IPS-18a (cell line): ENCODE measurements at regions not wholly inside any gene's neighbourhood (a gene's known extent, or its start where the extent isn't known, plus 50 kb on each side); places are given as distances from the start of the nearest gene placed in this dataset.

ENCODE experiments used
- H3K27ac ChIP-seq: one replicate; pipeline ENCODE4 v1.5.1; 2013; ENCODE audit warnings: low read length
- H3K27me3 ChIP-seq: one replicate; pipeline ENCODE4 v1.6.1; 2013; ENCODE audit warnings: mild to moderate bottlenecking, low read length; ENCODE audit not compliant: control insufficient read depth, insufficient read depth
- H3K36me3 ChIP-seq: one replicate; pipeline ENCODE4 v1.6.1; 2013; ENCODE audit warnings: low read depth, low read length; ENCODE audit not compliant: control insufficient read depth
- H3K4me1 ChIP-seq: one replicate; pipeline ENCODE4 v1.6.1; 2013; ENCODE audit warnings: low read depth, low read length; ENCODE audit not compliant: control insufficient read depth
- H3K4me3 ChIP-seq: one replicate; pipeline ENCODE4 v1.5.1; 2013; ENCODE audit warnings: low read length
- H3K9ac ChIP-seq: one replicate; pipeline ENCODE4 v1.6.1; 2013; ENCODE audit warnings: mild to moderate bottlenecking, low read length, moderate library complexity
- H3K9me3 ChIP-seq: one replicate; pipeline ENCODE4 v1.6.1; 2013; ENCODE audit warnings: low read depth, low read length; ENCODE audit not compliant: control insufficient read depth

DNA sequence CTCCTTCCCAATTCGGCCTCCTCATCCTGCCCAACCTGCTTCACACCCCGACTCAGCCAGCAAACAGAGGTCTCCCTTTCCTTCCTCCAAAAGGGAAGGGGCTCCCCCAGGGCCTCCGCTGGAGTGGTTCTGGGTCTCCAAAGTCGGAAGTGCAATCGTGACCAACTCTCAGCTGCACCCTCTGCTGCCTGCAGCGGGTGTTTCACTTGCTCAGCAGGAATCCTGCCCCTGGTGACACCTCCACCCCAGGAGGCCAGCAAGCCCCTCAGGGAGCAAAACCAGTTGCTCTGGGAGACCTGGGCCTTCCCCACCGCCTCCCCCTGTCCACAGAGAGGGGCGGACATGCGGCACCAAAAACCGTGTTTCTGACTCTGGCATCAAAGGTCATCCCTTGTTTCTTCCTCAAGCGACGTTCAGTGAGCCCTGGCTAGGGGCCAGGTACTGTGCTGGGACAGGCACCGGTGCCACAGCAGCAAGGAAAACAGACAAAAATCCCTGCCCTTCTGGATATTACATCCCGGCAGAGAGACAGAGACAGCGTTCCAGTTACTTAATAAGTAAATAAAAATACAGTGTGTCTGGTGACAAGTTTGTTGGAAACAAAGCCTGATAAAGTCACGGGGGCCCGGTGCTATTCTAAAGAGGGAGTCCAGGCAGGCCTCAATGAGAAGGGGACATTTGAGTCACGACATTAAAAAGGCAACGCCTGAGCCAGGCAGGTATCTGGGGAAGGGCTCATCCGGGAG, 219.0 kb downstream of the BMP7 start:
- H3K36me3 ChIP-seq = no peaks in the 10 kb centered on the region
- no peak overlapping the region for H3K27ac ChIP-seq
- H3K9me3 ChIP-seq = no peaks in the 10 kb centered on the region
- H3K4me3 ChIP-seq = no peak overlapping the region
- H3K4me1 ChIP-seq = no peaks in the 10 kb centered on the region
- no peaks in the 10 kb centered on the region for H3K27me3 ChIP-seq
- H3K9ac ChIP-seq = no peak overlapping the region

DNA sequence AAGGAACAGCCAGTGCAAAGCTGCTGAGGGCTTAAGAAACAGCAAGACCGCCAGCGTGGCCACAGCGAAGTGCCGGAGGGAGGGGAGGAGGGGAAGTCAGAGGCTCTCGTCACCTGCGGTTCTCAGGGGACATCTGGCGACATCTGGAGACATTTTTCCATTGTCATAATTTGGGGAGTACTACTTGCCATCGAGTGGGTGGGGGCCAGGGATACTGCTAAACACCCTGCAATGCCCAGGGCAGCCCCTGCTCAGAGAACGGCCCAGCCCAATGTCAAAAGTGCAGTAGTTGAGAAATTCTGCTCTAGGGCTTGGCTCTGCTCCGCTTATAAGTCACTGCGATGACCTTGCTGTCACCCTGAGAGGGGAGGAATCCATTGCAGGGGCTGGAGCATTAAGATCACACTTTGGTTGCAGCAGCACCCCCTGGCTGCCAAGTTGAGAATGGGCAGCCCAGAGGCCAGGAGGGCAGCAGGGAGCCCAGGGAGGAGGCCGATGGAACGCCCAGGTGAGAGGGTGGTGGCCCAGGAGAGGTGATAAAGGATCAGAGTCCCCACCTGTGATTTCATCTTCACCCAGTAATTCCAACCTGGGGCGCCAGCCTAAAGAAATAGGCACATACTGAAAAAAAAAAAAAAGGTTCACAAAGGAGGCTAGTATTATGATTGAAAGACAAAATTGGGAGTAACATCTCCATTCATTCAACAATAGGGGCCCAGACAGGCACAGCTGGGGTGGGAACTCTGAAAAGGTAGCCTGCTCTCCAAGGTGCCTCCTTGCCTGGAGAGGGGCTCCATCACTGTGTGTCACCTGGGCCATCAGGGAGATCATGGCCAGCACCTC, 218.2 kb downstream of the BMP7 start:
- Histone ChIP-seq H3K36me3 (no peaks in the 10 kb centered on the region), H3K27ac (no peak overlapping the region), H3K27me3 (no peaks in the 10 kb centered on the region), H3K9me3 (no peaks in the 10 kb centered on the region), H3K9ac (no peak overlapping the region), H3K4me3 (no peak overlapping the region), H3K4me1 (no peaks in the 10 kb centered on the region)

DNA sequence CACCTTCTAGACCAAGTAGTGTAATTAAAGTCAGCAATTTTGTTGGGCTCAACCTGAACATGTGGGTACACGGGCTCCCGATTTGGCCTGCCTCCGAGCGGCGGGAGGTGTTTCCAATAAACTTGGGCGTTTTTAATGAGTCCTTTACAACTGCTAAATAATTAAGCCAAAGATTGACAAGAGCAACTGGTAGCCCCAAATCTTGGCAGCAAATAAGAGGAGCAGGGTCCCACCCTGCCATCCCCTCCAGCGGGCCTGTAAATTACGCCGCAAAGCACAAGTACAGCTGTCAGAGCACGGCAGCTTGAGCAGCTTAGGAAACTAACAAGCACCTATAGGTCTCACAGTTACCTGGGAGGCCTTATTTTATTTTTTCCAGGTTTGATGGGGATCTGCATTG, 217.1 kb downstream of the BMP7 start:
- no peak overlapping the region for H3K4me3 ChIP-seq
- no peak overlapping the region for H3K9ac ChIP-seq
- no peak overlapping the region for H3K27ac ChIP-seq
- H3K4me1 ChIP-seq = no peaks in the 10 kb centered on the region
- no peaks in the 10 kb centered on the region for H3K36me3 ChIP-seq
- H3K9me3 ChIP-seq = no peaks in the 10 kb centered on the region
- no peaks in the 10 kb centered on the region for H3K27me3 ChIP-seq

DNA sequence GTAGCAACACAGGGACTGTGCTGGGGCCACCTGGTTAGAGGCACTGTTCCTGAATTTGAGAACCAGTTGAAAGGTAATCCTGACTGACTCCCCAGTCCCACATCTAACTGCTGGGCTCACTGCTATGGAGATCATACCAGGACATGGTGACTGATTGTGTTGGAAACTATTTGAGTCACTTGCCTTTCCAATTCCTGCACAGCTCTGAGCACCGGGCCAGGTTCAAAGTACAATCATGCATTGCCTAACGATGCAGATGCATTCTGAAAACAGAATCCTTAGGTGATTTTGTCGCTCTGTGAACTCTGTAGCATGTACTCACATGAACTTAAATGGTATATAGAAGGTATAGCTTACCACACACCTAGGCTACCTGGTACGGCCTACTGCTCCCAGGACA, 215.3 kb downstream of the BMP7 start:
- H3K27me3 ChIP-seq = no peaks in the 10 kb centered on the region
- H3K36me3 ChIP-seq = no peaks in the 10 kb centered on the region
- no peaks in the 10 kb centered on the region for H3K9me3 ChIP-seq
- no peak overlapping the region for H3K27ac ChIP-seq
- no peaks in the 10 kb centered on the region for H3K4me1 ChIP-seq
- no peak overlapping the region for H3K9ac ChIP-seq
- no peak overlapping the region for H3K4me3 ChIP-seq

DNA sequence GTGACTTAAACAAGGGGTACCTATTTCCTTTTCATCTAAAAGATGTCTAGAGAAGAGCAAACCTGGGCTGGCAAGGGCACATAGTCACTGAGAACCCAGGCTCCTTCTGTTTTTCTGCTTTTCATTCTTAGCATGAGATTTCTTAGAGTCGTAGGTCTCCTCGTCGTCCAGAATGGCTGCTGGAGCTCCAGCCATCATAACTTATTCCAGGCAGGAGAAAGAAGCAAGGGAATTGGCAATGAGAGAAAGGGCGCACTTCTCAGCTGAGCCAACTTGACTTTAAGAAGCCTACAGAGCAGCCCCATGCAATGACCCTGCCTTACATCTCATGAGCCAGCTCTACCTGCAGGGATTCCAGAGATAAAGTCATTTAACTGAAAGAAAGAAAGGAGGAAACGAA, 213.4 kb downstream of the BMP7 start:
- Histone ChIP-seq H3K9ac (no peak overlapping the region), H3K4me1 (no peaks in the 10 kb centered on the region), H3K9me3 (no peaks in the 10 kb centered on the region), H3K36me3 (no peaks in the 10 kb centered on the region), H3K27ac (no peak overlapping the region), H3K4me3 (no peak overlapping the region), H3K27me3 (no peaks in the 10 kb centered on the region)

DNA sequence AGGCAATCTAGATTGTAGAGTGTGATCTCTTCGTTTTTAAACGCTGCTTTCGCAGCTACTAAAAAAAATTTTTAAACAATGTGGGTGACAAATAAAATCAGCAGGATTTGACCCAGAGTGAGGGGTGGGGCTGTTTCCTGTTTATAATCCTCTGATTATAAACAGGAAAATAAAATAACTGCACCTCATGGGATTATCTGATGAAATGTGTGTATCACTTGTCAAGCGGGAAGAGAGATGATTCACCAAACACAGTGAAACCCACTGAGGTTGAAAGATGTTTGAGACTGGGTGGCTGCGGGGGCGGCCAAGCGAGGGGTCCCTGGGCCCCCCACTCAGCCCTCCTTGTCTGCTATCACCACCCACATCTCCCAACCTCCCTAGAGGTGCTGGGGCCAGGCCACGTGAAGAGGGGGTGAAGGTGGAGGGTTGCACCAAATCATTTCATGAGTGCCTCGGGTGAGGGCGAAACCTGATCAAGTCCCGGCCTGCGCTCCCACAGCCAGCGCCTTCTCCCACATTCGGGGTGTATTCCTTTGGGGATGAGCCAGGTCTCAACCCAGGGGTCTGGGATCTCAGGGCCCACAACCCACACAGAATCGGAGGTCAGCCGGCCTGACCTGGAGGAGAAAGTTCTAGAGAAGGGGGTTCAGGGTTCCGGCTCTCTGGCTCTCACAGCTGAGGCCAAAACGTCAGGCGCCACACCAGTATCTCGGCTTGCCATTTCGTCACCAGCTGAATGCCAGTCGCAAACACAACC, 212.5 kb downstream of the BMP7 start:
- Histone ChIP-seq H3K9ac (no peak overlapping the region), H3K9me3 (no peaks in the 10 kb centered on the region), H3K4me1 (no peaks in the 10 kb centered on the region), H3K27me3 (no peaks in the 10 kb centered on the region), H3K27ac (no peak overlapping the region), H3K36me3 (no peaks in the 10 kb centered on the region), H3K4me3 (no peak overlapping the region)

DNA sequence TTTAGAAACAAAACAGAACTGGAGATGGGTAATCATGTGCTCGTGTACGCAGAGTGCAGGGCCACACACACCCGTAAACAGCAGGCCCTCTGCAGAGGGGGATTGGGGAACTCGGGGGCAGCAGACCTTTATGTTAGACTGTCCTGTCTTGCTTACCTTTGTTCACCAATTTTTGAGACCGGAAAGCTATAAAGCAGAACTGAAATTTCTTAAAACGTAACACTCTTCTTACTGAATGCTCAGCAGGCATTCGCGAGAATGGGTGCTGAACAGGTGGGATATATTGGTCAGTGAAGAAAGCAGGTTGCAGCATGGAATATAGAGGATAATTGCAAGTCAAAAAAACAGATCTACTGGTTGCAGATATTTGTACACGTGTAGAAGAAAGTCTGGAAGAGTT, 211.1 kb downstream of the BMP7 start:
- H3K27ac ChIP-seq = no peak overlapping the region
- no peaks in the 10 kb centered on the region for H3K27me3 ChIP-seq
- no peaks in the 10 kb centered on the region for H3K4me1 ChIP-seq
- no peaks in the 10 kb centered on the region for H3K9me3 ChIP-seq
- H3K9ac ChIP-seq = no peak overlapping the region
- H3K4me3 ChIP-seq = no peak overlapping the region
- no peaks in the 10 kb centered on the region for H3K36me3 ChIP-seq

DNA sequence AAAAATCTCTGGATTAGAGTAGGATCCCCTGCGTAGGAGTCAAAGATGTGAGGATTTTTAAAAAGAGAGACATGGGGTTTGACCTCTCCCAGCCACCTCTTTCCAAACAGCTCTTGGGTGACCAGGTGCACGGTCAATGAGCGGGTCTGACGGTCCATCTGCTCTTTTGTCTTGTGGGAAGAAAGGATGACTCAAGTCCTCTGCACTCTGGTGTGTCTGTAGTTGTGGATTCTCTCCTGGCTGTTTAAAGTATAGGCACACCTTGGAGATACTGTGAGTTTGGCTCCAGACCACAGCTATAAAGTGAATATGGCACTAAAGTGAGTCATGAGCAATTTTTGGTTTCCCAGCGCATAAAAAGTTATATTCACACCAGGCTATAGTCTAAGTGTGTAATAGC, 209.8 kb downstream of the BMP7 start:
- Histone ChIP-seq H3K36me3 (no peaks in the 10 kb centered on the region), H3K4me1 (no peaks in the 10 kb centered on the region), H3K4me3 (no peak overlapping the region), H3K9me3 (no peaks in the 10 kb centered on the region), H3K27ac (no peak overlapping the region), H3K27me3 (no peaks in the 10 kb centered on the region), H3K9ac (no peak overlapping the region)

DNA sequence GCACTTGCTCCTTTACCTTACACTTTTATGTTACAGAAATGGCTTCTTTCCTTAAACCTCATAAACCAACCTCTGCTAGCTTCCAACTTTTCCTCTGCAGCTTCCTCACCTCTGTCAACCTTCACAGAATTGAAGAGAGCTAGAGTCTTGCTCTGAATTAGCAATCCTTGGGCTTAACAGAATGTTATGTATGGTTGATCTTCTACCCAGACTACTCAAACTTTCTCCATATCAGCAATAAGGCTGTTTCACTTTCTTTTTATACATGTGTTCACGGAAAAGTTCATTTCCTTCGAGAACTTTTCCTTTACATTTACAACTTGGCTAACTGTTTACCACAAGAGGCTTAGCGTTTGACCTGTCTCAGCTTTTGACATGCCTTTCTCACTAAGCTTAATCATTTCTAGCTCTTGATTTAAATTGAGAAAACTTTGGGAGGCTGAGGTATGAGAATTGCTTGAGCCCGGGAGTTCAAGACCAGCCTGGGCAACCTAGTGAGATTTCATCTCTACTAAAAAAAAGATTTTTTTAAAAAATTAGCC, 207.3 kb downstream of the BMP7 start:
- H3K4me1 ChIP-seq = no peaks in the 10 kb centered on the region
- no peaks in the 10 kb centered on the region for H3K27me3 ChIP-seq
- H3K9ac ChIP-seq = no peak overlapping the region
- H3K9me3 ChIP-seq = no peaks in the 10 kb centered on the region
- H3K36me3 ChIP-seq = no peaks in the 10 kb centered on the region
- no peak overlapping the region for H3K4me3 ChIP-seq
- H3K27ac ChIP-seq = no peak overlapping the region

DNA sequence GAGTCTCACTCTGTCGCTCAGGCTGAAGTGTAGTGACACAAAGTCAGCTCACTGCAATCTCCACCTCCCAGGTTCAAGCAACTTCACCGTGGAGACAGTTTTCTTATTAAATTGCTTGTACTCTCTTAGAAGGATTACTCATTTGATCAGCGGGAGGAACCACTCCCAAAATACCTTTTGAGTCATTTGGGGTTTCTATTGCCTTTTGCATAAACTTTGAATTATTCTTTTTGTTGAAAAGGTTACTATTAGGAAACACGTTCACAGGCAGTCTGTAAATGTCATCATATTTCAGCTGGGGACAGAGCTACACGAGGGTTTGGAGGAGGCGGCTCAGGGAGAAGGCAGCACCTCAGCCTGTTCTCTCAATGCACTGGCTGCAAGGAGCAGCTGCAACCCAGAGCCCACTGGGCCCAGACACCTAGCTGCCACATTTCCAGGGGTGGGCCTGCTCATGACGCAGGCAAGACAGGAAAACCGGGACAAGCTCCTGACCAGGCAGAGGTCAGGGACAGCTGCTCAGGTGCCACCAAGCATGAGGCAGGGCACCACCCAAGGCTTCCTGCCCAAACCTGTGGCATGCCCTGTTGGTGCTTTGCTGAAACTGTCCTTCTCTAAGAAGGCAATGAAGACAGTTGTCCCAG, 205.9 kb downstream of the BMP7 start:
- H3K9ac ChIP-seq = no peak overlapping the region
- H3K27me3 ChIP-seq = no peaks in the 10 kb centered on the region
- no peaks in the 10 kb centered on the region for H3K36me3 ChIP-seq
- H3K9me3 ChIP-seq = no peaks in the 10 kb centered on the region
- H3K4me1 ChIP-seq = no peaks in the 10 kb centered on the region
- H3K27ac ChIP-seq = no peak overlapping the region
- no peak overlapping the region for H3K4me3 ChIP-seq
